HepG2 (cell line): ENCODE measurements at regions not wholly inside any gene's neighbourhood (a gene's known extent, or its start where the extent isn't known, plus 50 kb on each side); places are given as distances from the start of the nearest gene placed in this dataset.

Experiments
- EP300 ChIP-seq, 3 experiments: sonication (generic) in 1 of 3; formaldehyde crosslinking in 1 of 3; IDR thresholded peaks; 2 replicates each; pipeline versions ENCODE4 v1.5.1 to v1.6.1; 2011 to 2020; ENCODE audit warnings: low read depth in 2 of 3, low read length in 2 of 3, borderline replicate concordance in 1 of 3, improper control_type of control experiment in 1 of 3, mild to moderate bottlenecking in 1 of 3, missing genetic modification reagents in 1 of 3, moderate library complexity in 1 of 3
- PHB2 ChIP-seq: fragments of 450-650 bp; IDR thresholded peaks from 2 replicates; pipeline ENCODE4 v1.6.1; 2018; ENCODE audit not compliant: partially characterized antibody
- RFX1 ChIP-seq: fragments of 450-650 bp; IDR thresholded peaks from 2 replicates; pipeline ENCODE4 v1.6.1; 2017
- SETDB1 ChIP-seq: sonication (generic); formaldehyde crosslinking; IDR thresholded peaks from 2 replicates; pipeline ENCODE4 v1.5.1; 2020; ENCODE audit warnings: missing genetic modification reagents, mild to moderate bottlenecking, borderline replicate concordance
- TBP ChIP-seq: sonication (generic); formaldehyde crosslinking; IDR thresholded peaks from 2 replicates; pipeline ENCODE4 v1.5.0; 2020; ENCODE audit warnings: missing genetic modification reagents
- TMF1 ChIP-seq: sonication (generic); formaldehyde crosslinking; IDR thresholded peaks from 2 replicates; pipeline ENCODE4 v1.8.1; 2022; ENCODE audit warnings: low read depth, missing genetic modification reagents
- USF2 ChIP-seq, 2 experiments: sonication (generic) in 1 of 2; formaldehyde crosslinking in 1 of 2; IDR thresholded peaks; 2 replicates each; pipeline versions ENCODE4 v1.5.1 to v1.6.1; 2011 to 2020; ENCODE audit warnings: borderline replicate concordance in 1 of 2, low read depth in 1 of 2, low read length in 1 of 2, mild to moderate bottlenecking in 1 of 2, missing genetic modification reagents in 1 of 2, moderate library complexity in 1 of 2
- ZKSCAN5 ChIP-seq: sonication (generic); formaldehyde crosslinking; IDR thresholded peaks from 2 replicates; pipeline ENCODE4 v1.5.1; 2020; ENCODE audit warnings: mild to moderate bottlenecking, missing genetic modification reagents
- ZNF281 ChIP-seq: sonication (generic); formaldehyde crosslinking; IDR thresholded peaks from 2 replicates; pipeline ENCODE4 v1.4.0; 2020; ENCODE audit warnings: missing genetic modification reagents, borderline replicate concordance
- ZNF407 ChIP-seq: sonication (generic); formaldehyde crosslinking; IDR thresholded peaks from one replicate; pipeline ENCODE4 v1.5.1; 2020; ENCODE audit warnings: mild to moderate bottlenecking, missing genetic modification reagents; ENCODE audit errors: not compliant biosample characterization
- ZNF556 ChIP-seq: sonication (generic); formaldehyde crosslinking; IDR thresholded peaks from 2 replicates; pipeline ENCODE4 v1.4.0; 2020; ENCODE audit warnings: mild to moderate bottlenecking, missing genetic modification reagents, borderline replicate concordance
- ZNF589 ChIP-seq: sonication (generic); formaldehyde crosslinking; conservative IDR thresholded peaks from 2 replicates; pipeline ENCODE4 v1.8.0; 2022; ENCODE audit warnings: mild to moderate bottlenecking, moderate library complexity, missing genetic modification reagents

GRCh38 chr20:50344232-50345071 lies 153.8 kb downstream of the CEBPB start (continued):
- TF ChIP-seq ZNF407 (CRISPR knock-in tag), result no peak
- no peak for TF ChIP-seq TMF1
- TF ChIP-seq PHB2, result no peak
- no peak for TF ChIP-seq ZNF556 (CRISPR knock-in tag)
- TF ChIP-seq TBP, result no peak
- no peak for TF ChIP-seq ZNF281 (CRISPR knock-in tag)
- TF ChIP-seq ZNF589 (CRISPR knock-in tag), result no peak
- peak; percentile 80; the same call in 1 of the 2 replicates for TF ChIP-seq ZKSCAN5
- peak in 1 of 2 experiments; percentile 14; a peak in 1 of 4 replicates for TF ChIP-seq EP300 (IDR thresholded peaks at IDR 0.05; ENCODE audit: low read depth in 2 of 2, low read length in 2 of 2)
- peak; percentile 12; the same call in 1 of the 2 replicates for TF ChIP-seq EP300 (CRISPR knock-in tag; IDR thresholded peaks at IDR 0.05; ENCODE audit: borderline replicate concordance)
- TF ChIP-seq RFX1, result no peak
- TF ChIP-seq SETDB1 (CRISPR knock-in tag), result no peak
- no peak for TF ChIP-seq USF2 (IDR thresholded peaks at IDR 0.05; ENCODE audit: low read depth, low read length)
- TF ChIP-seq USF2 (CRISPR knock-in tag; IDR thresholded peaks at IDR 0.05; ENCODE audit: borderline replicate concordance), result no peak
